Stimulated activated CD4-positive, alpha-beta T cell treated with anti-CD3 and anti-CD28 coated beads, Interleukin-12 subunit alpha, Interleukin-12 subunit beta, amount 100 ng/mL, for 48 hours (primary cell): ENCODE measurements at regions not wholly inside any gene's neighbourhood (a gene's known extent, or its start where the extent isn't known, plus 50 kb on each side); places are given as distances from the start of the nearest gene placed in this dataset.
"Not testable (repeated sequence)": the region's sequence is repeated elsewhere in the genome, so short reads cannot be mapped to it uniquely, and the experiment has no call there.

Source experiments
- DNase-seq, 3 donors: peaks; one replicate each; pipeline ENCODE4 v3.0.0-alpha.2; 2020; ENCODE audit warnings: low read depth in 2 of 3, low spot score in 1 of 3

- DNase-seq: no peak
These were observed 183.1 kb downstream of the C9orf50 start for GRCh38 chr9:129437626-129438323.

DNA sequence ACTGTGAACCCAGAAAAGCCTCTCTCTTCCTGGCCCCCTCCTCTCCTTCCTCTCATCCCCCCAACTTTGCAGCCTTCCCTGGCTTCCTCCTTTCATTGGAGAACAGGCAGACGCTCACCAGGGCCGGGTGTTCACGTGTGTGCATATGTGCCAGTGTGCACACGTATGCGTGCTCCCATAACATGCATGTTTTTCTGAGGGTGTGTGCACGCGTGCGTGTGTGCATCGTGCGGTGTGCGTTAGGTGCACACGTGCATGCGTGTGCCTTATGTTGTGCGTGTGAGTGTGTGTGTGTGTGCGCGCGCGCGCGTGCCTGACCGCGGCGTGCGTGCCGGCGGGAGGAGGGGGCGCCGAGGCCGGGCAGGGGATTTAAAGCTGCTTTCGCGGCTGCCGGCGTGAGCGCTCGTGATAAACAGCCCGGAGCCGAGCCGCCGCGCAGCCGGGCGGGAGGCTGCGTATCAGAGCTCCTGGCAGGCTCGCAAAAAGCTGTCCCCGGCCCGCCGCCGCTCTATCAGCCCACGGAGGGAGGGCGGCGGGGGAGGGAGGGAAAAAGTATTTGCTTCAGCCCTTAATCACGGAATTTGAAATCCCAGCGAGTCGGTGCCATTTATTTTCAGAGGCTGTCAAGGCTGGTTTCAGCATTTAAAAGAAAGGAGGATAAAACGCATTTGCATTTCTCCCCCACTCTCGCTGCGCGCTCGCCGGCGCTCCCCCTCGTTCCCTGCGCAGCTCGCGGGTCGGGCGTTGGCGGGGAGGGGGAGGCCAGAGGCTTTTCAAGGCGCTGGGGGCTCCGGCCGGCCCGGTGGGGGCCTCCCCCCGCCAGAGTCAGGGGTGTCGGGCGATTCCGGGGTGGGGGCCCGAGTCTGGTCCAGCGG, 183.9 kb downstream of the C9orf50 start:
- DNase-seq: no peak

- DNase-seq: no peak
These were observed 184.7 kb downstream of the C9orf50 start for GRCh38 chr9:129435988-129436717.

DNA sequence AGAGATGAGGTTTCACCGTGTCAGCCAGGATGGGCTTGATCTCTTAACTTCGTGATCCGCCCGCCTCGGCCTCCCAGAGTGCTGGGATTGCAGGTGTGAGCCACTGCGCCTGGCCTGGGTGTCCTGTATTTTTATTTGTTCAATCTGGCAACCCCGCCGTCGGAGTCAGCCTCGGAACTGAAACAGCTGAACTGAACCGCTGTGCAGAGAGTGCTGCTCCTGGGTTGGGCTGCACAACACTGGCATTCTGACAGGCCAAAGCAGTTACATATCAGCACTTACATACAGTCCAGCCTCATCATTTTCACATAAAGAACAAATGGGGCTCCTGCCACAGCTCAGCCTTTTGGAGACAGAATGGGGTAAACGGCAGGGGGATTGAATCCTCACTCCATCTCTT, 185.6 kb downstream of the C9orf50 start:
- no peak for DNase-seq

- DNase-seq: no peak
These were observed 186.7 kb downstream of the C9orf50 start for GRCh38 chr9:129434187-129434586.

DNA sequence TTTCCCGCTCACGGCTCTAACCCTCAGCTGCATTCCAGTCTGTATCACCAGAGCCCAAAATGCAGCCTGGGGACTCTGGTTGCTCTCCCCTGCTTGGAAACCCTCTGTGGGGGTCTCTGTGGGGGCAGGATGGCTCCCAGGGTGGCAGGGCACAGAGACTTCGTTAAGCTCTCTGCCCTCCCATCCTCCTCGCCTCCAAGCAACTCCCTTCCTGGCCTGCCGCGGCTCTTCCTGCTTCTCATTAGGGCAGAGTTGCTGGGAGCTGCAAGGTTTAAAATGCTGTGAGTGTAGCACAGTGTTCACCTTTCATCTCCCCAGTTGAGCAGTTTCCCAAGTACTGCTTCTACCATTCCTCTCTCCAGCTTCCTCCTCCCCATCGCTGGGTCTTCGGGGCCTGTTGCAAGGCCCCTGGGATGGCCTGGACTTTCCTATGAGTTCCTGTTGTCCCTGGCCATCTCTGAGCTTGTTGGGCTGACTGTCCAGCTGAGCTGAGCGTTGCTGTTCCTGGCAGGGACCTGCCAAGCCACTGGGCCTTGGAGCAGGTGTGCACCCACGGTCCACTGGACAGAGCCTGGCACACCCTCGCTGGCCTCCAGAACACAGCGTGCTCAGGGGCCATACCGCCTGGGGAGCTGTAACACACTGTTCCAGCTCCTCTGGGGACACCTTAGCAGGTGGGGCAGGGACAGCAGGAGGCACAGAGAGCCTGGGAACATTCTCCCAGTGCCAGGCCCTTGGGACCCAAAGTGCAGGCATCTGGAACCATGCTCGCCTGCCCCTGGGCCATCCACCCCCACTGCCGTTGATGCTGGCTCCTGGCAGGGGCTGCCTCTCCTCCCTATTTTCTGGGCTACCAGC, 188.4 kb downstream of the C9orf50 start:
- DNase-seq: no peak

- DNase-seq: no peak
These were observed 189.8 kb downstream of the C9orf50 start for GRCh38 chr9:129430940-129431643.

- DNase-seq: no peak
These were observed 191.9 kb downstream of the C9orf50 start for GRCh38 chr9:129428864-129429577.

DNA sequence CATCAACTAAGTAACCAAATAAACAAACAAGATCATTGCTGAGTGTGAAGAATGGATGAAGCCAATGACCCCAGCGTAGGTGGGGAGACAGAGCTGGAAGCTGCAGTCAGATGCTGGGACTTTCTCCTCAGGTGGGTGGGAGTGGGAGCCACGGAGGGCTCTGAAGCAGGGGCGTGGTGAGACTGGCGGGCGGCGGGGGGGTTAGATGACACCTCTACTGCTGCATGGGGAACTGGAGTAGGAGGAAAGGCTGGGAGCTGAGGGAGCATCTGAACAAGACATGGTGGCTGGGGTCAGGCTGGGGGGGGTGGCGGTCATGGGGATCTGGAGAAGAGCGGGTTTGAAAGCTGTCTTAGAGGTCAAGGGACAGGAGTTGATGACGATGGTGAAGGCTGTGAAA, 193.8 kb downstream of the C9orf50 start:
- DNase-seq: no peak

- DNase-seq: not testable (repeated sequence)
These were observed 197.1 kb downstream of the C9orf50 start for GRCh38 chr9:129423755-129424154.

DNA sequence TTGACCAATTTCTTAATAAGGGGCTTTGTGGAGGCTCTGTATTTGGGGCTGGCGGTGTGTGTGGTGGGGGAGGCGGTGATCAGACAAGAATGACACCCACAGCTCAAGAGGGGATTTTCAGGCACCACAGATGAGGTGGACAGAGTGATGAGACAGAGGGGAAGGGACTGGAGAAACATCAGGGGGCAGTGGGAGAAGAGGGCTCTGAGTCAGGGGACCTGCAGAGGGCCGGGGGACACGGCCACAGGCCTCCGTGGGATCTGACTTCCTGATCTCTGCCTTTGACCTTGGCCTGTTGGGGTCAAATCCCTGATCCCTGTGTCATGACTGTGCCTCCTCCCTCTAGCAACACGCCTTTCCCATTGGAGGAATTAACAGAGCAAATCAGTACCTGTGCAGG, 197.7 kb downstream of the C9orf50 start:
- DNase-seq: no peak

GRCh38 chr9:129422843-129423192, 198.1 kb downstream of the C9orf50 start:
- no peak for DNase-seq

- DNase-seq: no peak
These were observed 198.7 kb downstream of the C9orf50 start for GRCh38 chr9:129422032-129422842.

DNA sequence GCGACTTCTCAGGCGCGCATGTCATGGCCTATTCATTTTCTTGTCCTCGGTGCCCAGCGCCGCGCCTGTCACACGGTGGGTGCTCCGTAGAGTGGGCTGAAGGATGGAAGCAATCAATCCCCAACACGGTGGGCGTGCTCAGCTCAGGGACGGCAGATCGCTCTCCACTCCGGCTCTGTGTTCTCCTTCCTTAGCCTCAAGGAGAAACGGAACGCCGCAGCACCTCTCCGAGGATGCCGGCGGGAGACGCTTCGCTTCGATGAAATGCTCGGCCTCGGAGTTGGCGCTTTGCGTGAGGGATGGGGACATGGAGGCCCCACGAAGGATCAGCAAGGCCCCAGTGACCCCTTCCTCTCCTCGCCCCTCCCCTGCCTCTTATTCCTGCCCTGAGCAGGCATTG, 199.5 kb downstream of the C9orf50 start:
- no peak for DNase-seq

DNA sequence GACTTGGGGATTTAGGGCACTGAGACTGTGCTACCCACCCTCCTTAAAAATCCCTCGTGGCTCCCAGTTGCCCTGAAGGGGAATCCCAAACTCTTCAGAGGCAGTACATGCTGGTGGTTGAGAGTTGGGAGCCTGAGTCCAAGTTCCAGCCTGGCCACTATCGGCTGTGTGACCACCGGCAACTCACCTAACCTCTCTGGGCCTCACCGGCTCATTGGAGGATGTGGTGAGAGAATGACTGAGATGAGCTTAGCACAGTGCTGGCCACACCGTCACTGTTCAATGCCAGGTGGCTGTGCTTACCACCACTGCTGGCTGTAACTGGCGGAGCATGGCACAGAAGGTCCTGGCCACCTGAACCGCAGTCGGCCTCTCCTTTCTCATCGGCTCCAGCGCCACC, 200.2 kb downstream of the C9orf50 start:
- no peak for DNase-seq

GRCh38 chr9:129419382-129419899, 201.5 kb downstream of the C9orf50 start:
- no peak for DNase-seq

GRCh38 chr9:129418451-129418850, 202.4 kb downstream of the C9orf50 start:
- no peak for DNase-seq

GRCh38 chr9:129416821-129417539, 203.9 kb downstream of the C9orf50 start:
- DNase-seq: no peak
